NCI-H524 (cell line): ENCODE measurements at regions not wholly inside any gene's neighbourhood (a gene's known extent, or its start where the extent isn't known, plus 50 kb on each side); places are given as distances from the start of the nearest gene placed in this dataset.
A peak's percentile ranks its signal among the peaks of the same experiment; 100 is the strongest.
"Not testable (repeated sequence)": the region's sequence is repeated elsewhere in the genome, so short reads cannot be mapped to it uniquely, and the experiment has no call there.

ENCODE experiments used
- DNase-seq, 2 experiments: peaks; one replicate each; lab custom pipeline; 2025; lab: John Stamatoyannopoulos, UW

GRCh38 chr7:83306502-83306901 lies 143.8 kb upstream of the PCLO start:
- no peak for DNase-seq

DNA sequence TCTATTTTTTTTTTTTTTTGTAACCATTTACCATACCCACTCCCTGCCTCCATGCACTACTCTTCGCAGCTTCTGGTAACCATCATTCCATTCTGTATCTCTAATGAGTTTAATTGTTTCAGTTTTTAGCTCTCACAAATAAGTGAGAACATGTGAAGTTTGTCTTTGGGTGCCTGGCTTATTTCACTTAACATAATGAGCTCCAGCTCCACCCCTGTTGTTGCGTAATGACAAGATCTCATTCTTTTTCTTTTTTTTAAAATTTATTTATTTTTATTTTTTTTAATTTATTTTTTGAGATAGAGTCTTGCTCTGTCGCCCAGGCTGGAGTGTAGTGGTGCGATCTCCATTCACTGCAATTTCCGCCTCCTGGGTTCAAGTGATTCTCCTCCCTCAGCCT lies 142.3 kb upstream of the PCLO start:
- no peak for DNase-seq

GRCh38 chr7:83301416-83301815 lies 138.7 kb upstream of the PCLO start:
- no peak for DNase-seq

- no peak for DNase-seq
Measured at GRCh38 chr7:83290211-83290610, 127.5 kb upstream of the PCLO start.

GRCh38 chr7:83289419-83289993 lies 126.8 kb upstream of the PCLO start:
- no peak for DNase-seq

- DNase-seq = no peak
Measured at GRCh38 chr7:83280671-83281070, 118.0 kb upstream of the PCLO start.

DNA sequence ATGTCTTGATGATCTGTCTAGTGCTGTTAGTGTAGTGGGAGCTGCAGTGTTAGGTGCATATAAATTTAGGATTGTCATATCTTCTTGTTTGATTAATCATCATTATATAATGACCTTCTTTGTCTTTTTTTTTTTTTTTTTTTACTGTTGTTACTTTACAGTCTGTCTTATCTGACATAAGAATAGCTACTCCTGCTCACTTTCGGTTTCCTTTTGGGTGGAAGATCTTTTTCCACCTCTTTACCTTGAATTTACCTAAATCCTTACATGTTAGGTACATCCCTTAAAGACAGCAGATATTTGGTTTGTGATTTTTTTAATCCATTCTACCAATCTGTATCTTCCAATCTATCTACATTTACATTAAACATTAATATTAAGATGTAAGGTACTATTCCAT lies 113.6 kb upstream of the PCLO start:
- no peak for DNase-seq

- no peak for DNase-seq
Measured at GRCh38 chr7:83273699-83274098, 111.0 kb upstream of the PCLO start.

DNA sequence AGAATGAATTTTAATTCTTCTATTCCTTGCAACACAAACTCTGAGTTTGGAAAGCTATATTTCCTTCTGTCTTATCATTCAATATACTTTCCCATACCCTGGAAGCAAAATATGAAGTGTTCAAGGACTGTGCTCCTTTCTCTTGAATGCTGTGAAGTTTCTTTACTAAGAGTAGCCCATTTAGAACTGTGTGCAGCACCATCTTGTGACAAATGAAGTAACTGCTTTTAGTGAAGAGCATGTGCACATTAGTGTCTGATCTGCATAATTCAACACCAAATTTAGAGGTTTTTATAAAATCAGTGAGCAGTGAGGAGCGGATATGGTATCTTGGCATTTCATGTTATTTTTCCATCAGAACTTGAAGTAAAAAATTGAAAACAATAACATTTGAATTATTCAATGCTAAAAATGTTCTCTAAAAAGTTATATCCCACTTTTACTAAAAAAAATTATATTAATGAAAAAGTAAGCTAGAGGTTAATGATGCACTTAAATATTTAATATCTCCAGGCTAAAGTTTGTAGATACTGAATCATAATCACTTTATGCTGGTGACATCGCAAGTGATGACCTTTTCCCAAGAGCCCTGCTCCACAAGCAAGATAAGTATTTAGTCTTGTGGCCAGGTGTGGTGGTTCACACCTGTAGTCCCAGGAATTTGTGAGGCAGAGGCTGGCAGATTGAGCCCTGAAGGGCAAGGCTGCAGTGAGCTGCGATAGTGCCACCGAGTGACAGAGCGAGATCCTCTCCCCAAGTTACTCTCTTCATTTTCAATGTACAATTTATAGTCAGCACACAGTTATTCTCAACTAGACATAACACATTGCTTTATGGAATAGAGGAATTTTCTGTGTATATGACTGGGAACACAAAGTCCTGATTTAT lies 108.8 kb upstream of the PCLO start:
- peak; percentile 30 to 69 for DNase-seq

GRCh38 chr7:83270407-83270806 lies 107.7 kb upstream of the PCLO start:
- DNase-seq = no peak

GRCh38 chr7:83267141-83267631 lies 104.5 kb upstream of the PCLO start:
- no peak for DNase-seq

DNA sequence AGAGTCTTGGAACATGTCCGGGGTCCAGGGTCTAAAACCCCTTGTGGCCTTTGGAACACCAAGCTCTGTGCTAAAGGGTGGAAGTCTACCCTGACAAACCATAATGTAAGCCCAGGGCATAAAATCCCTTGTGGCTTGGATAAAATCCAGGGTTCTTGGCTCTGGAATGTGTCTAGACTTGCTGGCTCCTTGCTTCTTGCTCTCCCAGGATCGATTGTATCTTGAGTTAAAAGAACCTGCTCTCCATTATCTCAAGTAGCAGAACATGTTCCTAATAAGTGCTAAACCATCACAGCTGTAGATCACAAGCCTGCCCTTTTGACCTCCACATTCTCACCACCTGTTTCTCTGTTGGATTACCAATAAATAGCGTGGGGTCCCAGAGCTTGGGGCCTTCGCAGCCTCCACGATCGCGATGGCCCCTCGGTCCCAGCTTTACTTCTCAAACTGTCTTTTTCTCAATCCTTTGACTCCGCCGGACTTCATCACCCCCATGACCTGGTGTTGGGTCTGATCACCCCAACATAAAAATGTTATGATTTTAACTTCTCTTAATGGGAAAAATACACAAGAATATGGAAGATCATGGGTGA lies 100.9 kb upstream of the PCLO start:
- DNase-seq = peak; percentile 0 to 13

- no peak for DNase-seq
Measured at GRCh38 chr7:83259064-83259463, 96.4 kb upstream of the PCLO start.

DNA sequence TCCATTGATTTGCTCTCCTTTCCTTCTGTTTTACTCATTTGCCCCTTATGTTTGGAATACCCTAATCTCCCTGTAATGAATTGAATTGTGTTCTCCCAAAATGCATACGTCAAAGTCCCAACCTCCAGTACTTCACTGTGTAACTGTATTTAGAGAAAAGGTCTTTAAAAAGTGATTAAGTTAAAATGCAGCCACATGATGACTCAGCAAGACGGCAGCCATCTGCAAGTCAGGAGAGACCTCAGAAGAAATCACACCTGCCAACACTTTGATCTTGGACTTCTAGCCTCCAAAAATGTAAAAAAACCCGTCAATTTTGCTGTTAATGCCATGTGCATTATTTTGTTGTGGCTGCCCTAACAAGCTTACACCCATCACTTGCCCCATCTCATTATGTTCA lies 85.3 kb upstream of the PCLO start:
- no peak for DNase-seq

DNA sequence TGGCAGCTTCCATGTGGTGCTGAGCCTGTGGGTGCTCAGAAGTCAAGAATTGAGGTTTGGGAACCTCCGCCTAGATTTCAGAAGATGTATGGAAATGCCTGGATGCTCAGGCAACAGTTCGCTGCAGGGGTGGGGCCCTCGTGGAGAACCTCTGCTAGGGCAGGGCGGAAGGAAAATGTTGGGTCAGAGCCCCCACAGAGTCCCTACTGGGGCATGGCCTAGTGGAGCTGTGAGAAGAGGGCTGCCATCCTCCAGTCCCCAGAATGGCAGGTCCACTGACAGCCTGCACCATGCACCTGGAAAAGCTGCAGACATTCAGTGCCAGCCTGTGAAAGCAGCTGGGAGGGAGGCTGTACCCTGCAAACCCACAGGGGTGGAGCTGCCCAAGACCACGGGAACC lies 56.5 kb upstream of the PCLO start:
- not testable (repeated sequence) for DNase-seq

GRCh38 chr7:83212883-83213282 lies 50.2 kb upstream of the PCLO start:
- DNase-seq = no peak
